Activated T-cell treated with anti-CD3 and anti-CD28 coated beads for 1 hour (primary cell): ENCODE measurements at regions not wholly inside any gene's neighbourhood (a gene's known extent, or its start where the extent isn't known, plus 50 kb on each side); places are given as distances from the start of the nearest gene placed in this dataset.

Experiments
- DNase-seq: peaks from one replicate; pipeline ENCODE4 v3.0.0-alpha.2; 2020; ENCODE audit warnings: low read depth

DNA sequence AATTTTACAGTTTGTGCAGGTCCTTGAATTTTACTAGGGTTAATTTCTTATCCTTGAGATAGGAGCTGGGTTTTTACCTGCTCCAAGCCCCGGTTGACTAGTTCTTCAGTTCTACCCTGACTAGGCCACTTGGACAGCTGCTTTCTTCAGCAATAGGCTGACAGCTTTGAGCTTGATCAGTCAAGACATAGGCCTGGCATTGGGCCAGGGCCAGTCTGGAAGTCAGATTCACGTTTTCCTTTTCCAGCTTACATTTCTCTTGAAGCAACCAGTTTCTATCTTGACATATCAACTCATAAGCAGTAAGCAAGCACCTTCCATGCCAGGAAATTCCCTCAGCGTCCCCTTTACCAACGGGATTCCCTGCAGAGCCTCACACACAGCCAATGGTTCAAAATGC, 63.7 kb upstream of the AJAP1 start:
- DNase-seq: no peak

DNA sequence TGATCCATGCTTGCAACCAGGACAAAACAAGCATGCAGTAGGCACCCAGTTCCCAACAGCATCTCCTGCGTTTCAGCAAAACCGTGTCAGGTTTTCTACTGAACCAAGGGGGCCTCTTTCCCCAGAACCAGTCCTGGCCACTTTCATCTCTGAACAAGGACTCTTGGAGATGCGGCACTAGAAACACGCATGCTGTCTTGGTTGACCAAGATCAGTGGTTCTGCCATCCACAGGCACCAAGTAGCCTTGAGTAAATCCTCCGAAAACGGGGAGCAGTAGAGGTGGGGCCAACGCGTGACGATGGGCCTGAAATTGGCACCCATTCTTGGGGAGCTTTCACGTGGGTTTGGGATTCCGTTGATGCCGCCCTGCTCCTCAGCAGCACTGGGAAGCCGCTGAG, 62.5 kb upstream of the AJAP1 start:
- no peak for DNase-seq

DNA sequence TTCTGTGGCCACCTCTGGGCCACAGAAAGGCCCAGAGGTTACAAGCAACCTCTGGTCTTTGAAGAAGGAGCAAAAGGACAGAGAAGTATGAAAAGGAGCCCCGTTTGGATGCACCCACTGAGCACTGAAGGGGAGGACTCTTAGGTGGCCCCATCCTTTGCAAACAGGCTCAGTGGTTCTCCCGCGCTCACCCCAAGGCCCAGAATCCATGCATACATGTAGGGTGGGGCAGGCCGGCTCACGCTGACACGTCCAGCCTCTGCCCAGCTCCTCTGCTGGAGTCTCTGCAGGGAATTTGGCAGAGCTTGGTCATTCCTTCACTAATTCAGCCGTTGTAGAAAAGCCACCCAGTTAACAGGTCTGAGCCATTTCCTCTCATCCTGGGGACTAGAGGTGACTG, 61.3 kb upstream of the AJAP1 start:
- DNase-seq: no peak

DNA sequence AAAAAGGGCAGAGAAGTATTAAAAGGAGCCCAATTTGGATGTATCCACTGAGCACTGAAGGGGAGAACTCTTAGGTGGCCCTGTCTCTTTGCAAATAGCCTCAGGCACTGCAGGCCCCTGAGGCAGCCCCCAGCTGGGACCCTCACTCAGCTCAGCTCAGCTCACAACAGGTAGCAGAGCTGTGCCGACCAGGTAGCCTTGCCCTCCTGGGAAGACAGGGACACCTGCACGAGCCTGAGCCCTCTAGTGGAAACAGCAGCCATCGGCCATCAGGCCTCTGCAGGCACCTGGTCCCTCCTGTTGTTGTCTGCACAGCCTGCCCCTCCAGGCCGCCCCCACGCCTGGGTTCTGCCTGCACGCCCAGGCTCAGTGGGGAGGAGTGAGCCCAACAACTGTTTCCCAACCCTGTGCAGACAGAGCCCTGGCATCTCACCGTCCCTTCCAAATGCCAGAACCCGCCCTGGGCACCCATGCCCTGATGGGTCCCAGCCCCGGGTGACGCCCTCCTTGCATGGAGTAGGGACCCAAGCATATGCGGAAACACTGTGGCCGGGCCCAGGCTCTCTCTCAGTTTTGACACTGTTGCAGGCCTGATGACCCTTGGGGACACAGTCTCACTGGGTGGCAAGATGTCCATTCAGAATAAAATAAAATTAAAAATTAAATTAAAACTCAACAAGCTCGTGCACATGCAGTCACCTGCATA, 60.0 kb upstream of the AJAP1 start:
- DNase-seq: no peak

DNA sequence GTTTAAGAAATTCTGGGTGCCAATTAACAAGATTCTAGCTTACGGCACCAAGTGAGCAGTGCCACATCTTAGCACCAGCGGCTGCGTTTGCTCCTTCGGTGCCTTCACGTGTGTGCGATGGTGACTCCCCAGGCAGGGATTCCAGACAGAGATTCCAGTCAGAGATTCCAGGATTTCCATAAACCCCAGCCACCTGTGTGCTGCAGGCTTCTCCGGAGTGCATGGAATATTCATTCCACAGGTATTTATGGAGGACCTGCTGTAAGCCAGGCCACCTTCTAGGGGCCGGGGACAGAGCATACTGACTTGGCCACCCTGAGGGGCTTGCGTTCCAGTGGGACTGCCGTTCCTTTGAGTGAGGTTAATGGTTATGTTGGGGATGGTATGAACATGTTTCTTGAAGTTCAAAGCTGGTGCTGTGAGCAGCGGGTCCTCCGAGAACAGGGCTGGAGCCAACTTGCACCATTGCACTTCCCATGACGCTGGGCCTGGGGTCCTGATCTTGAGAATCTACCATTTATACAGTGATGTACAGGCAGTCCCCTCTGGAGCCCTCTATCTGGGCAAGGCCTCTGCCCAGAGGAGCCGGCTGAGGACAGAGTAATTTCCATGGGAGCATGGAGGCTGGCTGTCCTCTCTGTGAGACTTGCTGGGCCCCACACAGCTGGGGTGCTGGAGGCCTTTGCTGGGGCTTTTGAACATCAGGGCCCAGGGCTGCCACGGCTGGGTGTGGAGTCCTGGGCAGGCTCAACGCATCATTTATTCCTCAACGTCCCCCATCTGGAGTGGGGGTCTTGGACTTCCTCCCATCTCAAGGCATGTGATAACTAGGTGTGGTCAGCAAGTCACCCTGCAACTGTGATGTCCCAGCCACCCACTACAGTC, 58.8 kb upstream of the AJAP1 start:
- no peak for DNase-seq

DNA sequence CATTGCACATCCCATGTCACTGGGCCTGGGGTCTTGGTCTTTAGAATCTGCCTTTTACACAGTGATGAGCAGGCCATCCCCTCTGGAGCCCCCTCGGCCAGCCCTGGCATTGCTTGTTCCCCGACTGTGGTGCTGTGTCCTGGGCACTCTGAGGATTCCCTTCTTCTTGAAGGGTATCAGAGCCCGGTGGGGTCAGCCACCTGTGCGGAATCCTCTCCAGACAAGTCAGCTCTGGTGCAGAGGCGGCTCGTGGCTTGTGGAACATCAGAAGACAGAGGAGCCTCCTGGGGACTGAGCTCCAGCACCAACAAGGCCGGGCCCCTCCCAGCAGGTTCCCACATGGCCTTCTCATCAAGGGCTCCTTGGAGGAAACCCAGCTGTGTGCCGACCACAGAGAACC, 57.9 kb upstream of the AJAP1 start:
- DNase-seq: no peak

DNA sequence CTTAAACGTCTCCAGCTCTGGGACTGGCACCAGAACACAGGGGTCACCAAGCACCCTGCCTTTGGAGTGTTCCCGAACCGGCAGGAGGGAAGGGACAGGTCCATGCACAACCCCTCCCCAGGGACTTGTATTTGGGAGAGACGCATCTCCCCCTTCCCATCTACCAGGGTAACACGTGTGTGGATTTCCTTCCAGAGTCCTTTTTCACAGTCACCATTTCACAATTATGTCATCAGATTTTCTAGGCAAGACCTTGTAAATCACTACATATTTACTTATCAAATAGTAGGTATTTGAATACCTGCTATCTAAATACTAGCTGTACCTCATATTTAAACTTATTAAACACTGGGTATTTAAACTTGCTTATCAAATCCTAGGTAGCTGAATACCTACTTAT, 57.4 kb upstream of the AJAP1 start:
- DNase-seq: no peak

DNA sequence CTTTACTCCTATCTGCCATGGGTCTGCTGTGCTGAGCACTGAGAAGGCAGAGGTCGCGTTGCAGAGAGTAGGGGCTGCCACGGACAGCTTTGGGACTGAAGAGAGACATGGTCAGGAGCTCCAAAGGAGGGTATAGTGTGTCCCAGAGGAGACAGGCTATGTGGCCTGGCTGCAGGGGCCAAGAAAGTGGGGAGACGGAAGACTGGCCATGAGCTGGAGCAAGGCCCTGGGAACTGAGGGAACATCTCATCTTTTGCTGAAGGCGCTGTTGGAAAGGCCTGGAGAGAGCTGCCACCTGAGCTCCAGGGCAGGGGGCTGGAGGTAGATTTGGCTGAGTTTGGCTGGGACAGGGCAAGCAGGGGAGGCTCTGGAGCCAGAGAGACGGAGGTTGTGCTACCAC, 55.8 kb upstream of the AJAP1 start:
- DNase-seq: no peak

DNA sequence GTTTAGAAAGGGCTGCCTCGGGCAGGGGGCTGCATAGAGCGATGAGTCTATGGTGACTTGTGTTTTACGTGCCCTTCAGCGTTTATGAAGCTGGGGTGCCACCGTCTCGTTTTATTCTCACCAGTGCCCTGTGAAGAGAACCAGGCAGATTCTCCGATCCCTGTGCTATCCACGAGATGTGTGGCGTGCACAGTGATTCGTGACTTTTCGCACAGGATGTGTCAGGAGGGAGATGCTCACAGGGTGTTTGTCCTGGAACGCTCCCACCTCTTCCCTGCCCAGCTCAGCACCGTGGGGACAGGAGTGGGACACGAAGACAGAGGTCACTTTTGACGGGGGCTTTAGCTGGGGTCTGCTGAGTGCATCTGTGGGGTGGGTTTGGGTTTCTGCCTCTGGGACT, 54.9 kb upstream of the AJAP1 start:
- no peak for DNase-seq

DNA sequence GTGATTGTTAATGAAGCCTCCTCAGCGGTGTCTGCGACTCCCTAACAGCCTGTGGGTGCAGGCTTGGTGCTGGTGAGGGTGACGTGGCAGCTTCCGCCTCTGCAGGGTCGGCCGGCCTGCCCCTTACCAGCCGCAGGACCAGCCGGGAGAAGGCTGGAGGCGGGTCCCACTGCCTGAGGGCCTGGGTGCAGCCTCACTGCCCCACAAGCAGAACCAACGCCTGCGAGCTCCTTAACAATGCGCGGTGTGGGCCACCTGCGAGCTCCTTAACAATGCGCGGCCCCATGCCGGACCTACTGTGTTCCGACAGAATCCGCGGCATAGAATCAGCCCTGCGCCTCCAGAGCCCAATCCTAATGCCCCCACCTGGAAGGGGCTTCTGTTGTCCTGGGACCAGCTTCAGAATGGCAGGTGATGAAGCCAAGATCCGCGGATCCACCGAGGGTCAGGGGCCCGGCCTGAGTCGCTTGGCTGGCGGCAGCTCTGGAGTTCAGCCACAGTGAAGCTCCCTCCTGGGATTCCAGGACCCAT, 54.4 kb upstream of the AJAP1 start:
- no peak for DNase-seq

DNA sequence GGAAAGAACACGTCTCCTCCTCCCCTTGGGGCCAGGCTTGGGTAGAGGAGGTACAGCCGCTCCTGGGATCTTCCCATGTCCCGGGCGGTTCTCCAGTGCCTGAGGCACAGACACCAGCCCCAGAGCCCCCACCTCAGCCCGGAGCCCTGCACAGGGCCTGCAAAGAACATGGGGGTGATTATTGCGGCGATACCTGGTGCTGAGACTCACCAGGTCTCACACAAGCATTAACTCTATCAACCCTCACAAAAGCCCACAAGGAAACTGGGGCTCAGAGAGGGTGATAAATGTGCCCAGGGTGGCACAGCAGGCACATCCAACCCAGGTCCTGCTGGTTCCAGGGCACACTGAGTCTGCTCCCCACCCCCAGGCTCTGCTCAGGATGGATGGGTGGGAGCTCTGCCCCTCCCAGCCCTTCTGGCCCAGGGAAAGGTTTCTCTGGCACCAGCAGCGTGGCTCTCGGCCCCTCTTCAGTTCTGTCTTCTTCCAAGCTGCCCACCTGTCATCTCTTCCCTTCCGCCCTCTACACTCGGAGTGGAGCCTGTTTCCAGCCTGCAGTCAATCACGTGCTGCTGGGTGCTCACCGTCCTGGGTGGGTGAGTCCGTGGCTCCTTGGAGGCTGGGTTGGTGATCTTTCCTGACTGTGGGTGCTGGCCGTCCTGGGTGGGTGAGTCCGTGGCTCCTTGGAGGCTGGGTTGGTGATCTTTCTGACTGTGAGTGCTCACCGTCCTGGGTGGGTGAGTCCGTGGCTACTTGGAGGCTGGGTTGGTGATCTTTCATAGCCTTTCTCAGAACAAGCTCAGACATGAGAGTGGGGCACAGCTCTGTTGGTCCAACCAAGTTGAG, 53.6 kb upstream of the AJAP1 start:
- DNase-seq: no peak

DNA sequence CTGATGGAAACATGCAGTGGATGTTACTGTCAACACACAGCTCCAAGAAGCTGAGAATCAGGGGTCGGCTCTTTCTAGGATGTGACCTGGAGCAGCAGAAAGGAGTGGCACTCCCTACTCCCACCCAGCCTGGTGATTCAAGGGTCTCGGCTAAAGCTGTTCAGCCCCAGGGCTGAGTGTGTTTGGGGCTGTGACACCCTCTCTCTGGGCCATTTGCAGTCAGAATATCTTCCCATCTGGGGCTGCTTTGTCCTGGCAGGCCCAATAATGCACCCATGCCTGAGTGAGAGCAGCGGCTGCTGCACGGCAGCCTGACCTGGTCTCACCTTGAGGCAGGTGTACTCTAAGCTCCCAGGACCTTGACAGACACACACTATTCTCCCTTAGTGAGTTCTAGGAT, 52.5 kb upstream of the AJAP1 start:
- no peak for DNase-seq

DNA sequence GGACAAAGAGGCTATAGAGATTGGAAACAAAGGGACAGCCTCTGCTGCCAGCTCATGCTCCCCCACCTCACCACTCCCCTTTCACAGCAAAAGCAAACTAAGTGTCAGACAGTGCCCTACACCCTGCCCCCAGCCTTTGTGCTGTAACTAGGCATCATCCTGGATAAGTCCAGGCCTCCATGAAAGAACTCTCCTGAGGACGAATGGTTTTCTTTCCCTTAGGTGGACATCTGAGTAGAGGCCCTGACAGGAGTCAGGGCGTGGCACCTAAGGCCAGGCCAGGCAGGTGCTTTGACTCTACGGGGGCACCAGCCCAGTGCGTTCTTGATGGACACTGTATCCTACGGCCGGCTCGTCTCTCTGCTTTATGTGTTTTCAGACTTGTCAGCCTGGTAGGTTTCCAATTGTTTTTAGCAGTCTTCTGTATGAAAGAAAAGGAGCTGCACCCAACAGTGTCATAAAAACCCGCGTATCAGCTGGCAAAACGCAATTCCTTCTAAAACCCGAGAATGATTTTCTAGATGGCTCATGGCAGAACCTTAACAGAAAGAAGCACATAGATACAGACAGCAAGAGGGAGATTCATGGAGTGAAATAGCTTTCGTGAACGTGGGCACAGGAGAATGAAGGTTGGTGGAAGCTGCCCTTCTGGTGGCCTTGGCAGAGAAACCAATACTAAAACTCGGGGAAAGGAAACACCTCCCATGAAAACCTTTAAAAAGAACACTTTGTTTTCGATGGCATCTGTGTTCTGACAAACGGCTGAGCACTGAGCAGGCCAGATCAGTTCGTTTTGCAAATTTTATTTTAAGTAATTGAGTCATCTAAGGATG, 51.7 kb upstream of the AJAP1 start:
- no peak for DNase-seq

DNA sequence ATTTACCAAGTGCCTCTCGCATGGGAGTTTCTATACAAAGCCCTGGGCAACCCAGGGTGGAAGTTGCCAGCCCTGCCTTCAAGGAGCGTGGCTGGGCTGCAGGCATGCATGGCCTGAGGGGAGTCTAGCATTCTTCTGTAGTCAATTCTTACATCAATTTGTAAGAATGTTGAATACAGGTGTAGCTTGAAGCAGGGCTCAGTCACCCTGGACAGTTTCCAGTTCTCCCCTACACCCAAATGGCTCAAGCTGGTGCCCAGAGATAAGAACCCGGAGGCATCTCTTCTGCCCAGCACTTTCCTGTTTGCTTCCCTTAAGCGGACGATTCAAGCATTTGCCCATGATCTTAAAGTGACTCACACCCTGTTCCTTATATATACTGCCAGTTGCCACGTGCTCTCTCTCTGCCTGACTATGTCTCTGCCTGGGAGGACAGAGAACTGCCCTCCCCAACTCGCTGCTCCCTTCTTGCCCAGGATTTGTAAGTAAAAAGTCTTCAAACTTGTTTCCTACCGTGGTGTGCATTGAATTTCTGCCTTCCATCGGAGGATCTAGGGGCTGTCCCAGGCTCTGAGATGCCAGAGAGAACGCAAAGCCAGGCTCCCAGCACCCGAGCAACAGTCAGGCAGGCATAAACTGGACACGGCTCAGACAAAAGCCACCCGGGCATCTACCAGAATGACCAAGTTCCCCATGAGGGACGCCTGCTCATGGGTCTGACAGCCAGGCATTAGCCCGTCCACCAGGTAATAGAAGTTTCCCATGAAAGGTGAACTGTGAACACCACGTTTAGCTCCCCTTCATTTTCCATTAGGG, 50.9 kb upstream of the AJAP1 start:
- no peak for DNase-seq
